Coronary artery (tissue), 2 donors: ENCODE measurements at regions not wholly inside any gene's neighbourhood (a gene's known extent, or its start where the extent isn't known, plus 50 kb on each side); places are given as distances from the start of the nearest gene placed in this dataset.

Experiments used
- DNase-seq: peaks from one replicate; pipeline ENCODE4 v3.0.0-alpha.2; 2017; ENCODE audit warnings: low spot score
- H3K27ac ChIP-seq, 2 donors: fragments of 200-600 bp; sonication (generic); one replicate each; pipeline ENCODE4 v1.5.1; 2016 to 2019
- H3K4me3 ChIP-seq: fragments of 200-600 bp; sonication (generic); 2 replicates; pipeline ENCODE4 v1.5.1; 2016; ENCODE audit warnings: mild to moderate bottlenecking, moderate library complexity
- CTCF ChIP-seq: fragments of 200-600 bp; sonication (generic); IDR thresholded peaks from one replicate; pipeline ENCODE4 v1.5.1; 2019; ENCODE audit warnings: antibody characterized with exemption

DNA sequence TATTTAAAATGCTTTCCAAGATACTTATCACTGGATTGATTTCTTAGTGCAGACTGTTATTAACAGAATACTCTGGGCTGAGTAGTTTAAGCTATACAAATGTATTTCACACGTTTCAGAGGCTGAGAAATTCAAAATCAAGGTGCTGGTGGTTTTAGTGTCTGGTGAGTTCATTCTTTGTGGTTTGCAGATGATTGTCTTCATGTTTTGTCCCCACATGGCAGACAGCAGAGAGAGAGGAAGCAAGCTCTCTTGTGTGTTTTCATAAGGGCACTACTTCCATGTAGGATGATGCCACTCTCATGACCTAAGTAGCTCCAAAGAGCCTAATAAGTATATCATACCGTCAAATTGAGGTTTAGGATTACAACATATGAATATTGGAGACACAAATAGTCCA lies 1348.9 kb upstream of the FLRT2 start:
- no peak for TF ChIP-seq CTCF
- H3K27ac ChIP-seq = no peak overlapping the region

GRCh38 chr14:84195514-84195913 lies 1334.4 kb upstream of the FLRT2 start:
- no peak for DNase-seq
- H3K4me3 ChIP-seq = no peak overlapping the region
- H3K27ac ChIP-seq = no peak overlapping the region
- no peak for TF ChIP-seq CTCF

More for the DNA sequence above, 1348.9 kb upstream of the FLRT2 start:
- H3K4me3 ChIP-seq = no peak overlapping the region
- DNase-seq = no peak

DNA sequence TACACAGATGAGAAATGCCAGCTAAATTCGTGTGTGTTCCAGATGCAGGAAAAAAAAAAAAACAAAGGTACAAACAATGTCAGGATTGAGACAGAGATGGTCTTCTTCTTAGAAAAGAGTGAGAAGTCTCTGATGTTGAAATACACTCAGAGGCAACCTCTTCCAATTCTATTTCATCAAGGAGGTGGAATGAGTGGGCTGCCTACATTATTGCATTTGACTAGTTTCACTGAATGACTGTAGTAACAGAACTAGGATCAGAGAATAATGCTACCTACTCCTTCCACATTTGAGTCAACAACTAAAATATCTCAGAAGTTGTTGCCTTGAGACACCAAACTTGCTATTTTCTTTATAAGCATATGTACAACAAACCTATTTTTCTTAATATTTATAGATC lies 1332.2 kb upstream of the FLRT2 start:
- no peak for TF ChIP-seq CTCF
- Histone ChIP-seq H3K4me3 (no peak overlapping the region), H3K27ac (no peak overlapping the region)
- no peak for DNase-seq

DNA sequence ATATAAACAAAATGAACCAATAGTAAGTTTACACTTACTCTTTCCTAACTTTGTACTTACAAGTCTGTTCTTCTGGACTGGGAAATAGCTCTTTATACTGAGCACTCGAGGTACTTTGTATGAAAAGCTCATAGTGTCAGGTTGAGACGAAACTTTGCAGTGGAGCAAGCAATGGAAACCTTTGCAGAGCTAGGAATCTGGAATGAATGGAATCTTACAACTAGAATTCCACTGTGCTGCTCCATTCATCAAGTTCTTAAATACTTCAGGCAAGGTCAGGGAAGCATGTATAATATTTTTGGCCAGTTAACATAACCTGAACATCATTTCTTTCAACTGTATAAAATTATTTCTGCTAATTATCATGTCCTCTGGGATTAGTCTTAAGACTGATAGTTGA lies 1327.5 kb upstream of the FLRT2 start:
- DNase-seq = no peak
- no peak overlapping the region for H3K4me3 ChIP-seq

GRCh38 chr14:84203896-84204295 lies 1326.0 kb upstream of the FLRT2 start:
- TF ChIP-seq CTCF = no peak
- Histone ChIP-seq H3K4me3 (no peak overlapping the region), H3K27ac (no peak overlapping the region)
- DNase-seq = no peak

More for the DNA sequence above, 1327.5 kb upstream of the FLRT2 start:
- no peak for TF ChIP-seq CTCF
- no peak overlapping the region for H3K27ac ChIP-seq

GRCh38 chr14:84208451-84208850 lies 1321.5 kb upstream of the FLRT2 start:
- DNase-seq = no peak
- TF ChIP-seq CTCF = no peak
- Histone ChIP-seq H3K4me3 (no peak overlapping the region), H3K27ac (no peak overlapping the region)

GRCh38 chr14:84209031-84209430 lies 1320.9 kb upstream of the FLRT2 start:
- H3K4me3 ChIP-seq = no peak overlapping the region
- TF ChIP-seq CTCF = no peak
- H3K27ac ChIP-seq = no peak overlapping the region
- DNase-seq = no peak
